ENCODE measurements at regions not wholly inside any gene's neighbourhood (a gene's known extent, or its start where the extent isn't known, plus 50 kb on each side); places are given as distances from the start of the nearest gene placed in this dataset.

- no peak for DNase-seq (ENCODE audit: low read depth)
Measured at GRCh38 chr20:48015141-48015910, 230.0 kb upstream of the SULF2 start.

- DNase-seq (ENCODE audit: low read depth) = no peak
Measured at GRCh38 chr20:48012401-48012974, 227.2 kb upstream of the SULF2 start.

GRCh38 chr20:48011025-48011424 is 225.7 kb upstream of the SULF2 start:
- DNase-seq (ENCODE audit: low read depth) = no peak

GRCh38 chr20:48010623-48011022 is 225.3 kb upstream of the SULF2 start:
- no peak for DNase-seq (ENCODE audit: low read depth)

GRCh38 chr20:48008850-48009515 is 223.7 kb upstream of the SULF2 start:
- no peak for DNase-seq (ENCODE audit: low read depth)

GRCh38 chr20:48007351-48007750 is 222.1 kb upstream of the SULF2 start:
- DNase-seq (ENCODE audit: low read depth) = no peak

- no peak for DNase-seq (ENCODE audit: low read depth)
Measured at GRCh38 chr20:48006036-48006833, 221.0 kb upstream of the SULF2 start.

DNA sequence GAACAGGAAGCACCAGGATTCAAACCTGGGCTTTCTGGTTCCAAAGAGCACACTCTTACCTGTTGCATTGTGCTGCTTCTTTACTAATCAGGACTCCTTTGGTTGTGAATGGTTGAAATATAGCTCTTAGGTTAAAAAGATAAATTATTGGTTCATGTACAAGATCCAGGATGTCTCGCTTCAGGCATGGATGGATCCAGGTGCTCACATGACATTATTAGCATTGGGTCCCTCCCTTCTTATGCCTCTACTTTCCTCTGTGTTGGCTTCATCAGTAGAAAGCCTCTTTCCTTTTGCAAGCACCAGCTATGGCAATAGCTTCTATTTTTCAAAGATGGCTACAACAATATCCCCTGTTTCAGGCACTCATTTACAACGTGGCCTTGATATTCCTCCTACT is 217.7 kb upstream of the SULF2 start:
- no peak for DNase-seq (ENCODE audit: low read depth)

DNA sequence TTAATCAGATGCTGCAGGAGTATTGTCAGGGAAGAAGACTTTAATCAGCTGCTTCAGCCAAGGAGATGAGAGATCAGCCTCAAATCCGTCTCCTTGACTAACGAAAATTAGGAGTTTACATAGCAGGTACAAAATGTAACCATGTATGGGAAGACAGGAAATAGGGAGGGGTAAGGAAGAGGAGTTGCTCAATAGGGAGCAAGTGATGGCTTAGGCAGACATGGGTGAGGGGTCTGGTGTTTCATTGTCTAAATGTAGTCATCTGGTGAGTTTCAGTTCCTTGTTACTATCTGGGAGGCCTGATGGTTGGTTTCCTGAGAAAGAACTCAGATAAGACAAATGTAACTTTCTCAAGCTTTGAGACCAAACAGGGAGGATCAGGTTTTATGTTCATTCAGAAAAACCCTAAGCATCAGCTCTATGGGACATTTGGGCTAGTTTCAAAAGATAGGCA is 217.3 kb upstream of the SULF2 start:
- no peak for DNase-seq (ENCODE audit: low read depth)

GRCh38 chr20:47999166-47999565 is 213.9 kb upstream of the SULF2 start:
- DNase-seq (ENCODE audit: low read depth) = no peak

DNA sequence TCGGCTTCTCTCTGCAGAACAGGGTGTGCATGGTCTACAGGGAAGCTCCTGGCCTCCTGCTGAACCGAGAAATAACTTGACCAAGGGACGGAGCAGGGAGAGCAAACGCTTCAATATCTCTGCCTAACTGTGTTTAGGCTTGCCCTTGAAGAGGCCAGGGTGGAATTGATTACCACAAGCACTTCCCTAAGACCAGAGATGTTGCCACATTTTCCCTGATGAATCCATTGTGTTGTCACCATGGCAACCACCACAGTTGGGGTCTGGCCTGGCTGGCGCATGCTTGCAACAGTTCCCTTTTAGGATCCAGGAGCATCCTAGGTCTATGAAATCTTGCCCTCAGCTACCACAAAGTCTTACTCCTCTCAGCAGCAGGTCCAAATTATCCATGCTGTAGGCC is 213.5 kb upstream of the SULF2 start:
- DNase-seq (ENCODE audit: low read depth) = no peak

DNA sequence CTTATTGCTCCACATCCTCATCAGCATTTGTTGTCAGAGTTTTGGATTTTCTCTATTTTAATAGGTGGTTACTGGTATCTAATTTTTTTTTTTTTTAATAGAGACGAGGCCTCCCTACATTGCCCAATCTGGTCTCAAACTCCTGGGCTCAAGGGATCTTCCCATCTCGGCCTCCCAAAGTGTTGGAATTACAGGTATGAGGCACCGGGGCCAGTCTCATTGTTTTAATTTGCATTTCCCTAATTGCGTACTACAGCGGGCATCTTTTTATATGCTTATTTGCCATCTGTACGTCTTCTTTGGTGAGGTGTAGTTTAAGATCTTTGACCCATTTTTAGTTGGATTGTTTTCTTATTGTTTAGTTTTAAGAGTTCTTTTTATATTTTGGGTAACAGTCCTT is 210.4 kb upstream of the SULF2 start:
- DNase-seq (ENCODE audit: low read depth) = no peak

DNA sequence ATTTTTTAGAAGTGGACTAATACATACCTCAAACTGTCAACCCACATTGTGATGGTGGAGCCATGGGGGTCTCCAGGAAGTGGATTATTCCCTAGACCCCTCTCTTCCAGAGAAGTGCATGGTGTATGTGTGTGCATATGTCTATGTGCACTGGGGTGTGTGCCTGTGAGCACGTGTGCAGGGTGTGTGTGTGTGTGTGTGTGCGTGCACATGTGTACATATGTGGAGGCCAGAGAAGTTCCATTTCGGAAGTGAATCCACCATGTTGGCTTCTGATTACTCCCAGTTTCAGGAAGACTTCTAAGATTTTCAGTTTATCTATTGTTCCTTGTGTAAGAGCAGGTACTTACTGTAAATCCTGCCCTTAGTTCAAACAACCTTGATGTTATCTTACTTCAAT is 208.5 kb upstream of the SULF2 start:
- no peak for DNase-seq (ENCODE audit: low read depth)

DNA sequence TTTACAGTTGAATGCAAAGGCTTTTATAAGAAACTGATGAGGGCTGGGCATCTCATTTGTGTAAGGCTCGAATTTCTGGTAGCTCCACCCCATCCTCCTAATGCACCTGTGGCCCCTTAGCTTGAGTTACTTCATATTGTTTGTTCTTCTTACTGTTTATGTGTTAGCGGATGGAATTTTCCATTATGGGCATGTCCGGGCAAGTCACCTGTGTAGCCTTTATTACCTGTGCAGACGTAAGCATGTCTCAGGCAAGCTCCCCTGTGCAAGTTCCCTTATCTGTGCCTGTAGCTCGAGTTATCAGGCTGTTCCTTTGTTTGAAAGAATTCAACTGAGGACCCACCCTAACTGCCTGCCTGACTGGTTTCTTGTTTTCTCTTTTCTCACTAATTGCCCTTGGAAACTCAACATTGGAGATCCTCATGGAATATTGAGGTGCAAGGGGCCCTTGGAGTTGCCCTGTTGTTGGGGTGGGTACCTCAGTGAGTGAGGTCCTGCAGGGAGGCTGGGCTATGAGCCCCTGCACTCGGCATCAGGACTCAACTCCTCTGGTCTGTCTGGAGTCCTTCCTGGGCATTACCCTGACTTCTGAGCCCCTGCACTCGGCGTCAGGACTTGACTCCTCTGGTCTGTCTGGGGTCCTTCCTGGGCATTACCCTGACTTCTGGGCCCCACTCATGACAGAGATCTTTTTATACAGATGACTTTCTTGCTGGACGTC is 207.9 kb upstream of the SULF2 start:
- no peak for DNase-seq (ENCODE audit: low read depth)

- DNase-seq (ENCODE audit: low read depth) = no peak
Measured at GRCh38 chr20:47991875-47992488, 206.7 kb upstream of the SULF2 start.

DNA sequence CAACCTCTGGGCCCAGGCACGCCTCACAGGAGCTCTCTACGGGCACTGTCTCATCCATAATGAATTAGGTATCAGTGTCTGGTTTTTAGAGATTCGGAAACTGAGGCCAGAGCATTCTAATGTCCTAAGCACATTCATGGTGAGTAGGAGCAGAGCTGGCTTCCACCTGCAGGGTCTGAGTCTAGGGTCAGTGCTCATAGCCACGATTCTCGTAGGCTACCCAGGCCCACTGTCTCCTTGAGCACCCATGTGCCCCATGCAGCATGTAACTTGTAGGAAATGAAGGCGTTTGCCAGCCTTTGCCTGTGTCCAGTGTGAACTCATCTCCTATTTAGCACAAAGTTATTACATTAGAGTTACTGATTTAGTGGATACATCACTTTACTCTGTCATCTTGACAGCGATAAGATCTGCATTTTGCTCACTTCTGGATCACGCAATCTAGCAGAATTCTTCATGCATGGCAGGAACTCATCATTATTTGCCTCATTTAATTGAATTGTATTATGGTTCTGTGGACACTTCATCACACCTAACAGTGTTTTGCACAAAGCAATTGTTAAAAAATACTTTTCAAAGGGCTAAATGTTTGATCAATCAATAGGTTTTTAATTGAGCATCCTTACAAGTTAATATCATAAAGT is 205.3 kb upstream of the SULF2 start:
- DNase-seq (ENCODE audit: low read depth) = no peak

DNA sequence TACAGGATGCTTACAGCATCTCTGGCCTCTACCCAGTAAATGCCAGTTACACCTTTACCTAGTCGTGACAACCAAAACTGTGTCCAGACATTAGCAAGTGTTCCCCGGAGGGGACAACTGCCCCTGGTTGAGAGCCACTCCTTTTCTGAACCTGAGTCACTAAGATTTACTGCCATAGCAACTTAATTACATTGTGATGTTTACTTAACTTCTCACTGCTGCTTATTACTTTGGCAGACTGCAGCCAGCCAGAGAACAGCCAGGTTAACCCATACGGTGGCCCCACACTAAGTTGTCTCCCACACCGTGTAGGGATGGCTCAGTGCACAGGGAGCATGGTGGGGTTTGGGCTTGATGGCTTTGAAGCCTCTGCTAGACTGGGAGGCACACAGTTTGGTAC is 204.7 kb upstream of the SULF2 start:
- DNase-seq (ENCODE audit: low read depth) = no peak

DNA sequence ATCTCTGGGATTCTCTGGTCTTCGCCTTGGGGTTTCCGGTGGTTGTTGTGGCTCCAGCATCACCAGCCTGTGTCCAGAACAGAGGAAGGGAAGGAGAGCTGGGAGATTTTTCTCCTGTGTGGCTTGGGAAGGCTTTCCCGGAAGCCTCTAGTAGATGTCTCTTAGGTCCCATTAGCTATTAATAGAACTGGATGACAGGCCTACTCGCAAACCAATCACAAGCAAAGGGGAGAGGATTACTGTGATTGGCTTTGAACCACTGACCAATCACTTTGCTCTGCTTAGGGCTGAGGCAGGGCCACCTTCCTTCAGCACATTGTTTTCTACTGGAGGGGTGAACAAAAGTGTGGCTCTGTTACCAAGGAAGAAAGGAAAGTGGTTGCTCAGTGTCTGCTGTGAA is 203.4 kb upstream of the SULF2 start:
- DNase-seq (ENCODE audit: low read depth) = no peak

DNA sequence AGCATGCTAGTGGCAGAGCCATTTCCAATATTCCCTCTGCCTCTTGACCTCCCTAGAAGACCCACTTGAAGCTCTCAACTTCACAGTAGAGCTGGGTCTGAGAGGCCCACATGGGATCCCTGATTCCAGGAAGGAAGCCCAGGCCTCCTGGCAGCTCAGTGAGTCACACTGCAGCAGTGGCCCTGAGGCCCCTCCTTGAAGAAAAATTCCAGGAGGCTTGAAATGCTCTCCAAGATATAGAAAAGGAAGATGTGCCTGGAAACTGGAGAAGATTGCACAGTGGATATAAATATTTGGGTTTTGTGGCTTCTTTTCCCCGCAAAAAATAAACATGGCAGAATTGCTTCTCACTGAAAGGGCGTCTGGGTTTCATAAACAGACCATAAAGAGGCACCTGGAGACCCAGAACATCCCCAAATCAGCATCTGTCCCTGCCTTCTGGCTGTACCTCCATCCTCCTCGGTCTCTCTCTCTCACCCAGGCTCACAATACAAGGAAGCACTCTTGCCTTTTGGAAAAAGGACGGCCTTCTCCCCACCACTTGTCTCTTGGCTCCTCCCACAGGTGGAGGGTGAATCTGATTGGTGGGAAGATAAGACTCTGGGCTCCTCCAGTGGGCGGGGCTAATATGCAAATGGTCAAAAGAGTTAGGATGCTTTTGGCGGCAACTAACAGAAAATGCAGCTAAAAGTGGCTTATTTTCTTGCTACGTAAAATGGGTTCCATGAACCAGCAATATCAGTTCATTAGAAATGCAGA is 200.0 kb upstream of the SULF2 start:
- no peak for DNase-seq (ENCODE audit: low read depth)

- DNase-seq (ENCODE audit: low read depth) = no peak
Measured at GRCh38 chr20:47984437-47984836, 199.2 kb upstream of the SULF2 start.
